ENCODE measurements at regions not wholly inside any gene's neighbourhood (a gene's known extent, or its start where the extent isn't known, plus 50 kb on each side); places are given as distances from the start of the nearest gene placed in this dataset.

DNA sequence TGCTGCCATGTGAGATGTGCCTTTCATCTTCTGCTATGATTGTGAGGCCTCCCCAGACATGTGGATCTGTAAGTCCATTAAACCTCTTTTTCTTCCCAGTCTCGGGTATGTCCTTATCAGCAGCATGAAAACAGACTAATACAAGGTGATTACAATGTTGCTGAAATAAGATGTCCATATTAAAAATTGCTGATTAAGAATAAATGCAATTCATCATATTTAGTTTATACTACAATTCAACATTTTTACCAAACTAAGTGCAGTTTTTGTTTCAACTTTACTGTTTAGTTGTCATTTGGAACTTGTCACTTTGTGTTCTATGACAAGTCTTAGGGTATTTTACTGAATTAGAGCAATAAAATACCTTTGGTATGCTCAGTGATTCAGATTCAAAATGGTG lies 127.6 kb upstream of the TMCO5A start:
- H4K91ac ChIP-seq (ENCODE audit: low read length): no peak overlapping the region
- no peak overlapping the region for H3K4me3 ChIP-seq (ENCODE audit: insufficient read depth in 1 of 2, low read depth in 1 of 2, low read length in 2 of 2)
- H3K14ac ChIP-seq (ENCODE audit: low read length in 2 of 2): no peak overlapping the region
- no peaks in the 10 kb centered on the region for H3K36me3 ChIP-seq (ENCODE audit: control insufficient read depth in 1 of 2, insufficient read depth in 2 of 2, low read depth in 1 of 2, low read length in 2 of 2)
- H2BK15ac ChIP-seq (ENCODE audit: low read depth, poor library complexity, severe bottlenecking): no peak overlapping the region
- no peak overlapping the region for H3K4me2 ChIP-seq (ENCODE audit: low read length, poor library complexity, severe bottlenecking)
- H2AFZ ChIP-seq (ENCODE audit: low read depth, low read length): no peak overlapping the region
- H3K9me3 ChIP-seq (ENCODE audit: control insufficient read depth, low read length): no peaks in the 10 kb centered on the region
- H3K27ac ChIP-seq (ENCODE audit: low read length, poor library complexity, severe bottlenecking): no peak overlapping the region
- no peak overlapping the region for H3K9ac ChIP-seq (ENCODE audit: low read length)
- no peak overlapping the region for H2AK5ac ChIP-seq (ENCODE audit: low read length, severe bottlenecking)
- no peak overlapping the region for H2BK120ac ChIP-seq (ENCODE audit: low read depth, low read length)
- no peak overlapping the region for H4K8ac ChIP-seq (ENCODE audit: low read length)
- H3K18ac ChIP-seq (ENCODE audit: low read depth in 1 of 2, low read length in 2 of 2): no peak overlapping the region
- no peaks in the 10 kb centered on the region for H3K4me1 ChIP-seq (ENCODE audit: control insufficient read depth, insufficient read depth, low read depth, low read length)
- no CpG with 5 or more reads among the region's 1 CpG for WGBS
- no peak overlapping the region for H3K23ac ChIP-seq (ENCODE audit: low read length in 2 of 2)
- no peak overlapping the region for H2BK12ac ChIP-seq (ENCODE audit: low read length in 2 of 2)
- no peak overlapping the region for H3K4ac ChIP-seq (ENCODE audit: low read depth in 1 of 2, low read length in 2 of 2)
- no peak for DNase-seq
- no peak overlapping the region for H2BK5ac ChIP-seq (ENCODE audit: low read depth, low read length, poor library complexity, severe bottlenecking)
- no peaks in the 10 kb centered on the region for H3K27me3 ChIP-seq (ENCODE audit: control insufficient read depth in 1 of 2, insufficient read depth in 1 of 2, low read length in 2 of 2)
- H3K79me1 ChIP-seq (replicated peaks; ENCODE audit: low read length, poor library complexity, severe bottlenecking): no peaks in the 10 kb centered on the region

- Histone ChIP-seq H3K18ac (ENCODE audit: low read depth in 1 of 2, low read length in 2 of 2) (no peak overlapping the region), H3K4me1 (ENCODE audit: control insufficient read depth, insufficient read depth, low read depth, low read length) (no peaks in the 10 kb centered on the region), H3K14ac (ENCODE audit: low read length in 2 of 2) (no peak overlapping the region), H3K4me2 (ENCODE audit: low read length, poor library complexity, severe bottlenecking) (no peak overlapping the region), H2BK15ac (ENCODE audit: low read depth, poor library complexity, severe bottlenecking) (no peak overlapping the region), H3K23ac (ENCODE audit: low read length in 2 of 2) (no peak overlapping the region), H4K8ac (ENCODE audit: low read length) (no peak overlapping the region), H3K79me1 (replicated peaks; ENCODE audit: low read length, poor library complexity, severe bottlenecking) (no peaks in the 10 kb centered on the region), H3K4ac (ENCODE audit: low read depth in 1 of 2, low read length in 2 of 2) (no peak overlapping the region), H2BK5ac (ENCODE audit: low read depth, low read length, poor library complexity, severe bottlenecking) (no peak overlapping the region), H2AFZ (ENCODE audit: low read depth, low read length) (no peak overlapping the region), H2BK120ac (ENCODE audit: low read depth, low read length) (no peak overlapping the region), H2BK12ac (ENCODE audit: low read length in 2 of 2) (no peak overlapping the region), H4K91ac (ENCODE audit: low read length) (no peak overlapping the region), H3K9ac (ENCODE audit: low read length) (no peak overlapping the region), H3K27ac (ENCODE audit: low read length, poor library complexity, severe bottlenecking) (no peak overlapping the region), H2AK5ac (ENCODE audit: low read length, severe bottlenecking) (no peak overlapping the region), H3K27me3 (ENCODE audit: control insufficient read depth in 1 of 2, insufficient read depth in 1 of 2, low read length in 2 of 2) (no peaks in the 10 kb centered on the region), H3K36me3 (ENCODE audit: control insufficient read depth in 1 of 2, insufficient read depth in 2 of 2, low read depth in 1 of 2, low read length in 2 of 2) (no peaks in the 10 kb centered on the region), H3K9me3 (ENCODE audit: control insufficient read depth, low read length) (no peaks in the 10 kb centered on the region), H3K4me3 (ENCODE audit: insufficient read depth in 1 of 2, low read depth in 1 of 2, low read length in 2 of 2) (no peak overlapping the region)
- no peak for DNase-seq
Observed at GRCh38 chr15:37810381-37810780, 124.1 kb upstream of the TMCO5A start.

GRCh38 chr15:37813306-37813705 lies 121.1 kb upstream of the TMCO5A start:
- H3K14ac ChIP-seq (ENCODE audit: low read length in 2 of 2): no peak overlapping the region
- no peaks in the 10 kb centered on the region for H3K4me1 ChIP-seq (ENCODE audit: control insufficient read depth, insufficient read depth, low read depth, low read length)
- no peaks in the 10 kb centered on the region for H3K27me3 ChIP-seq (ENCODE audit: control insufficient read depth in 1 of 2, insufficient read depth in 1 of 2, low read length in 2 of 2)
- no peak overlapping the region for H3K27ac ChIP-seq (ENCODE audit: low read length, poor library complexity, severe bottlenecking)
- H2AFZ ChIP-seq (ENCODE audit: low read depth, low read length): no peak overlapping the region
- DNase-seq: no peak
- no peaks in the 10 kb centered on the region for H3K79me1 ChIP-seq (replicated peaks; ENCODE audit: low read length, poor library complexity, severe bottlenecking)
- no peak overlapping the region for H3K4me2 ChIP-seq (ENCODE audit: low read length, poor library complexity, severe bottlenecking)
- H3K18ac ChIP-seq (ENCODE audit: low read depth in 1 of 2, low read length in 2 of 2): no peak overlapping the region
- no peak overlapping the region for H2BK120ac ChIP-seq (ENCODE audit: low read depth, low read length)
- no peak overlapping the region for H4K8ac ChIP-seq (ENCODE audit: low read length)
- H3K23ac ChIP-seq (ENCODE audit: low read length in 2 of 2): no peak overlapping the region
- no peak overlapping the region for H2BK15ac ChIP-seq (ENCODE audit: low read depth, poor library complexity, severe bottlenecking)
- H2AK5ac ChIP-seq (ENCODE audit: low read length, severe bottlenecking): no peak overlapping the region
- no peak overlapping the region for H3K9ac ChIP-seq (ENCODE audit: low read length)
- no peak overlapping the region for H2BK12ac ChIP-seq (ENCODE audit: low read length in 2 of 2)
- H3K9me3 ChIP-seq (ENCODE audit: control insufficient read depth, low read length): no peaks in the 10 kb centered on the region
- H2BK5ac ChIP-seq (ENCODE audit: low read depth, low read length, poor library complexity, severe bottlenecking): no peak overlapping the region
- WGBS: 90% methylated on average over 2 of the region's 3 CpGs
- no peak overlapping the region for H3K4me3 ChIP-seq (ENCODE audit: insufficient read depth in 1 of 2, low read depth in 1 of 2, low read length in 2 of 2)
- H4K91ac ChIP-seq (ENCODE audit: low read length): no peak overlapping the region
- no peak overlapping the region for H3K4ac ChIP-seq (ENCODE audit: low read depth in 1 of 2, low read length in 2 of 2)
- H3K36me3 ChIP-seq (ENCODE audit: control insufficient read depth in 1 of 2, insufficient read depth in 2 of 2, low read depth in 1 of 2, low read length in 2 of 2): no peaks in the 10 kb centered on the region

DNA sequence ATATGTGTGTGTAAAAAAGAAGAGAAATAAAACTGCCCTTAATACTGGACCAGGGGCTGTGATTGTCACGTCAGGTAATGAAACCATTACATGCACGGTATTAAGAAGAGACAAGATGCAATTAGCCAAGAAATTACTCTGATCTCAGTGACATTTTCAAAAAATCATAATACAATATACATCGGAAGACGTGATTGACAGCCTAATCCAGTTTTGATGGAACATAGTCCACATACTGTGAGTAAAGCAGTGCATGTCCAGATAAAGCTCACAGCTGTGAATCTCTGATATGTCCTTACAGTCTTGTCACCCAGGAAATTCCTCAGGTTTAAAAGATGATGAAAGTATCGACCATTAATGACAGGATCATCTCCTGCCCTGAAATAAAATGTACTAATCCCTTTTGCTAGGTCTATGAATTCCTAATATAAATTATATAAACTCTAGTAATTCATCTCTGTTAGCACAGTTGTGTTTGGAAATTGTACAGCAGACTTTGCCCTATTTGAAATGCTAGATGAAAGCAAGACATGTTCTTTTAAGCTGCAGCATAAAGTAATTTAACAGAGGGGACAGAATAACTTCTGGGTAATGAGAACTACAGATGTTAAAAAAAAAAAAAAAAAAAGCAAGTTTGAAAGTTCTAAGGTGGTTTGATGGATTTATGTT lies 119.5 kb upstream of the TMCO5A start:
- Histone ChIP-seq H2BK120ac (ENCODE audit: low read depth, low read length) (no peak overlapping the region), H4K91ac (ENCODE audit: low read length) (no peak overlapping the region), H2AFZ (ENCODE audit: low read depth, low read length) (no peak overlapping the region), H2BK5ac (ENCODE audit: low read depth, low read length, poor library complexity, severe bottlenecking) (no peak overlapping the region), H3K36me3 (ENCODE audit: control insufficient read depth in 1 of 2, insufficient read depth in 2 of 2, low read depth in 1 of 2, low read length in 2 of 2) (no peaks in the 10 kb centered on the region), H3K4me3 (ENCODE audit: insufficient read depth in 1 of 2, low read depth in 1 of 2, low read length in 2 of 2) (no peak overlapping the region), H3K9me3 (ENCODE audit: control insufficient read depth, low read length) (no peaks in the 10 kb centered on the region), H3K27me3 (ENCODE audit: control insufficient read depth in 1 of 2, insufficient read depth in 1 of 2, low read length in 2 of 2) (no peaks in the 10 kb centered on the region), H3K27ac (ENCODE audit: low read length, poor library complexity, severe bottlenecking) (no peak overlapping the region), H3K14ac (ENCODE audit: low read length in 2 of 2) (no peak overlapping the region), H2BK12ac (ENCODE audit: low read length in 2 of 2) (no peak overlapping the region), H3K18ac (ENCODE audit: low read depth in 1 of 2, low read length in 2 of 2) (no peak overlapping the region), H3K9ac (ENCODE audit: low read length) (no peak overlapping the region), H2BK15ac (ENCODE audit: low read depth, poor library complexity, severe bottlenecking) (no peak overlapping the region), H3K4me2 (ENCODE audit: low read length, poor library complexity, severe bottlenecking) (no peak overlapping the region), H4K8ac (ENCODE audit: low read length) (no peak overlapping the region), H2AK5ac (ENCODE audit: low read length, severe bottlenecking) (no peak overlapping the region), H3K4ac (ENCODE audit: low read depth in 1 of 2, low read length in 2 of 2) (no peak overlapping the region), H3K79me1 (replicated peaks; ENCODE audit: low read length, poor library complexity, severe bottlenecking) (no peaks in the 10 kb centered on the region), H3K4me1 (ENCODE audit: control insufficient read depth, insufficient read depth, low read depth, low read length) (no peaks in the 10 kb centered on the region), H3K23ac (ENCODE audit: low read length in 2 of 2) (no peak overlapping the region)
- DNase-seq: no peak
- 91% methylated on average over 4 of the region's 5 CpGs for whole genome bisulfite sequencing

Data from mesenchymal stem cell (in vitro differentiated cells and primary cell).